Testis (tissue), 2 donors: ENCODE measurements at regions not wholly inside any gene's neighbourhood (a gene's known extent, or its start where the extent isn't known, plus 50 kb on each side); places are given as distances from the start of the nearest gene placed in this dataset.

ENCODE experiments used
- POLR2A ChIP-seq: fragments of 450-650 bp; IDR thresholded peaks from one replicate; pipeline ENCODE4 v1.6.1; 2017; ENCODE audit warnings: antibody characterized with exemption, mild to moderate bottlenecking, moderate library complexity
- TF ChIP-seq, protein P1 (sequence below), 3 experiments: fragments of 450-650 bp in 2 of 3; fragments of 200-600 bp in 1 of 3; sonication (generic) in 1 of 3; IDR thresholded peaks; one replicate each; pipeline ENCODE4 v1.5.1; 2016 to 2019; ENCODE audit warnings: antibody characterized with exemption in 3 of 3, mild to moderate bottlenecking in 2 of 3, moderate library complexity in 1 of 3

DNA sequence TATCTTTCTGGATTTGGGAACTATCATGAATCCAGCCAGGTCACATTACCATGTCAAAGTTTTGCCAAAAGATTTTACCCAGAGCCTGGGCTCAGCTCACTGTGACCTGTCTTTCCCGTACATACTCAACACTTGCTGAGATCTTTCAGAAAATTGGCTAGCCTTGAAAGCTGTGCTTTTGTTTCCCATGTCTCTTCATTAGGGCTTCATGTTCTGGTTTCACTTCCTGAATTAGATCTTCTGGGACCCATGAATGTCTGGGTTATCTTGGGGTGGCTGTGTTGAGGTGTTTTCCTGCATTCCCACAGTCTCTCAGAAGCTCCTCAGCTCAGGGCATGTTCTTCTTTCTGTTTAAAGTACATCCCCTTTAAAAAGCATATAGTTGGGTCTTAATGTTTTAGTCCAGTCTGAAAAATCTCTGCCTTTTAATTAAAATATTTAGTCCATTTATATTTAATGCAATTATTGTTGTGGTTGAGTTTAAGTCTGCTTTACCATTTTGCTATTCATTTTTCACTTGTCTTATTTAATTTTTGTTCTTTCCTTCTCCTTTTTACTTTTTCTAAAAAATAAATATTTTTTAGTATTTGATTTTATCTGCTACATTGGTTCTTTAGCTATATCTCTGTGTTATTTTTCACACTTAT, 242.7 kb downstream of the VRK1 start:
- TF ChIP-seq, protein P1, sequence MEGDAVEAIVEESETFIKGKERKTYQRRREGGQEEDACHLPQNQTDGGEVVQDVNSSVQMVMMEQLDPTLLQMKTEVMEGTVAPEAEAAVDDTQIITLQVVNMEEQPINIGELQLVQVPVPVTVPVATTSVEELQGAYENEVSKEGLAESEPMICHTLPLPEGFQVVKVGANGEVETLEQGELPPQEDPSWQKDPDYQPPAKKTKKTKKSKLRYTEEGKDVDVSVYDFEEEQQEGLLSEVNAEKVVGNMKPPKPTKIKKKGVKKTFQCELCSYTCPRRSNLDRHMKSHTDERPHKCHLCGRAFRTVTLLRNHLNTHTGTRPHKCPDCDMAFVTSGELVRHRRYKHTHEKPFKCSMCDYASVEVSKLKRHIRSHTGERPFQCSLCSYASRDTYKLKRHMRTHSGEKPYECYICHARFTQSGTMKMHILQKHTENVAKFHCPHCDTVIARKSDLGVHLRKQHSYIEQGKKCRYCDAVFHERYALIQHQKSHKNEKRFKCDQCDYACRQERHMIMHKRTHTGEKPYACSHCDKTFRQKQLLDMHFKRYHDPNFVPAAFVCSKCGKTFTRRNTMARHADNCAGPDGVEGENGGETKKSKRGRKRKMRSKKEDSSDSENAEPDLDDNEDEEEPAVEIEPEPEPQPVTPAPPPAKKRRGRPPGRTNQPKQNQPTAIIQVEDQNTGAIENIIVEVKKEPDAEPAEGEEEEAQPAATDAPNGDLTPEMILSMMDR (IDR thresholded peaks at IDR 0.05) = no peak
- no peak for TF ChIP-seq POLR2A
